AG04450 (cell line): ENCODE measurements at regions not wholly inside any gene's neighbourhood (a gene's known extent, or its start where the extent isn't known, plus 50 kb on each side); places are given as distances from the start of the nearest gene placed in this dataset.
A peak's percentile ranks its signal among the peaks of the same experiment; 100 is the strongest.

ENCODE experiments used
- CTCF ChIA-PET: fragments of 300-600, 350-600 bp; formaldehyde crosslinking; extraction: SDS; loops from one replicate; lab custom pipeline; 2022; ENCODE audit warnings: antibody characterized with exemption, inconsistent platforms; lab: Charles Lee
- POLR2A ChIA-PET: fragments of 350-600 bp; formaldehyde crosslinking; extraction: SDS; loops from one replicate; lab custom pipeline; 2021; ENCODE audit warnings: antibody characterized with exemption, inconsistent platforms; lab: Yijun Ruan, JAX
- DNase-seq: peaks from one replicate; pipeline ENCODE4 v3.0.0-alpha.2; 2011; ENCODE audit warnings: low read depth, low spot score
- H3K27ac ChIP-seq: one replicate; pipeline ENCODE4 v1.5.1; 2012; ENCODE audit warnings: low read depth, low read length, control low read depth
- H3K27me3 ChIP-seq: one replicate; pipeline ENCODE4 v1.6.0; 2012; ENCODE audit warnings: low read length; ENCODE audit not compliant: control insufficient read depth, insufficient read depth
- H3K4me3 ChIP-seq: 2 replicates; pipeline ENCODE4 v1.5.1; 2011; ENCODE audit warnings: mild to moderate bottlenecking, low read depth, low read length, control low read depth
- H3K9me3 ChIP-seq: 2 replicates; pipeline ENCODE4 v1.5.1; 2012; ENCODE audit warnings: low read length; ENCODE audit not compliant: control insufficient read depth, insufficient read depth
- TF ChIP-seq, protein P1 (sequence below): IDR thresholded peaks from 2 replicates; pipeline ENCODE4 v1.5.1; 2011; ENCODE audit warnings: low read depth, low read length, control low read depth, inconsistent platforms

DNA sequence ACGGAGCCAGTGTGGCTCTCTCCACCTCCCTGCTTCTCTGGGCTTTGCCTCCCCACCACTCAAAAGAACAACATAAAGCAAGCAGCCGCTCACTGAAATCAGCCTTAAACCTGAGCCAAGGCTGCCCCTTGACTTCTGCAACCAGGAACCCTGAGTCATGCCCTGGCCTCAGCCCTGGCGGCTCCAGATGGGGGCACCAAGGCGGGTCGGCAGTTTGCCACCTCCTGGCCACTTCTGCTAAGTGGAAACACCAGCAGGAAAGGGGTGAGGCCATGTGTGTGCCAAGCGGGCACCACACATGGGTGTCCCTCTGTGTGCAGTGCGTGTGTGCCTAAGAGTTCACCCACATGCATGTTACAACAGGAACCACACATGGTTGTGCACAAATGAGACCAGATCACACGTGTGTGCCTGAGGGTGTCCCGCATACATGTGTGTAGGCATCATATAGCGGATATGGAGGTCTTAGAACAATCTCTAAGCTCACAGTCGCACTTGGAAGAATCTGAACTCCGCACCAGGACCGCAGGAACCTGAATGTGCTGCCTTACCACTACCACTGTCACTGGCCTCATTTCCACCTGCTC is 221.2 kb downstream of the MN1 start:
- CTCF ChIA-PET, result interaction anchor here (0.5 kb wide), 1 partner anchor 36 kb away, joined by 7 read pairs; no protein-coding TSS in a partner anchor
- no peak overlapping the region for H3K4me3 ChIP-seq
- DNase-seq, result no peak
- POLR2A ChIA-PET, result no interaction called here
- H3K27ac ChIP-seq, result no peak overlapping the region
- TF ChIP-seq, protein P1, sequence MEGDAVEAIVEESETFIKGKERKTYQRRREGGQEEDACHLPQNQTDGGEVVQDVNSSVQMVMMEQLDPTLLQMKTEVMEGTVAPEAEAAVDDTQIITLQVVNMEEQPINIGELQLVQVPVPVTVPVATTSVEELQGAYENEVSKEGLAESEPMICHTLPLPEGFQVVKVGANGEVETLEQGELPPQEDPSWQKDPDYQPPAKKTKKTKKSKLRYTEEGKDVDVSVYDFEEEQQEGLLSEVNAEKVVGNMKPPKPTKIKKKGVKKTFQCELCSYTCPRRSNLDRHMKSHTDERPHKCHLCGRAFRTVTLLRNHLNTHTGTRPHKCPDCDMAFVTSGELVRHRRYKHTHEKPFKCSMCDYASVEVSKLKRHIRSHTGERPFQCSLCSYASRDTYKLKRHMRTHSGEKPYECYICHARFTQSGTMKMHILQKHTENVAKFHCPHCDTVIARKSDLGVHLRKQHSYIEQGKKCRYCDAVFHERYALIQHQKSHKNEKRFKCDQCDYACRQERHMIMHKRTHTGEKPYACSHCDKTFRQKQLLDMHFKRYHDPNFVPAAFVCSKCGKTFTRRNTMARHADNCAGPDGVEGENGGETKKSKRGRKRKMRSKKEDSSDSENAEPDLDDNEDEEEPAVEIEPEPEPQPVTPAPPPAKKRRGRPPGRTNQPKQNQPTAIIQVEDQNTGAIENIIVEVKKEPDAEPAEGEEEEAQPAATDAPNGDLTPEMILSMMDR, result no peak
- peaks cover 53% of the 10 kb centered on the region for H3K27me3 ChIP-seq
- no peaks in the 10 kb centered on the region; the same call in 1 of the 2 replicates for H3K9me3 ChIP-seq

DNA sequence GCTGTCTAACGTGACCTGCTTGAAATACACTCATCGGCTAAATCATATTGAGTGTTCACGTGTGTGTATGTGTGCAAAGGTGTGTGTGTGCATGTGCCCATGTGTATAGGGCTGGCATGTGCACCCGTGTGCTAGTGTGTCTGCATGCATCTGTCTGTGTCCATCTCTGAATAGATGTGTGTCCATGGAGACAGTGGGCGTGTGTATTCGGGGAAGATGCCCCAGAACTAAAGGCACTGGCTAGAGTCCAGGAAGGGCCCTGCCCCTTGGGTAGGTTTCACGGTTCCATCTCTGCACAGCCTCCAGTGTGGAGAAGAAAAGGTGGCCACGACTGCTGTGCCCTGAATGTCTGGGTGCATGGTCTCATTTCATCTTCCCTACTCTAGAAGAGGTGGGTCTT is 220.3 kb downstream of the MN1 start:
- no peak overlapping the region for H3K4me3 ChIP-seq
- H3K27ac ChIP-seq, result peak overlapping the region; percentile 11
- H3K27me3 ChIP-seq, result peaks cover 49% of the 10 kb centered on the region
- ChIA-PET CTCF (interaction anchor here (0.5 kb wide), 1 partner anchor 44 kb away, joined by 4 read pairs; no protein-coding TSS in a partner anchor), POLR2A (no interaction called here)
- no peaks in the 10 kb centered on the region; the same call in 1 of the 2 replicates for H3K9me3 ChIP-seq
- TF ChIP-seq, protein P1, result no peak
- no peak for DNase-seq

DNA sequence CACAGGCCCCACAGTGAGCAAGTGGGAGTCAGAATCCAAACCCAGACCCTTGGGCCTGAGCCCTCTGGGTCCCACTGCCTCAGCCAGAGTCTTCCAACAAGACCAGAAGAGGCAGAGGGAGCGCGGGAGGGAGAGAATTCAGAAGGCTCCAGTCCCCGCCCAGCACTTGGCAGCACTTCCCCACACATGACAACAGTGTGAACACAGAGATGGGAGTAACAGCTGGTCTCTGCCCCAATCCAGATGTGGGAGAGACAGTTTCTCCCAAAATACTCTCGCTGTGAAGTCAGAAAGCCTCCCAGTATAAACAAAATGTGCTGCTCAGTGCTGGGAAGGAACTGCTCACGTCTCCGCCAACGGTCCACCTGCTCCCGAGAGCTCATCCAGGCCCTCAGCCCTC is 219.9 kb downstream of the MN1 start:
- ChIA-PET CTCF (interaction anchor here (0.5 kb wide), 1 partner anchor 43 kb away, joined by 4 read pairs; no protein-coding TSS in a partner anchor), POLR2A (no interaction called here)
- DNase-seq, result peak; percentile 48

DNA sequence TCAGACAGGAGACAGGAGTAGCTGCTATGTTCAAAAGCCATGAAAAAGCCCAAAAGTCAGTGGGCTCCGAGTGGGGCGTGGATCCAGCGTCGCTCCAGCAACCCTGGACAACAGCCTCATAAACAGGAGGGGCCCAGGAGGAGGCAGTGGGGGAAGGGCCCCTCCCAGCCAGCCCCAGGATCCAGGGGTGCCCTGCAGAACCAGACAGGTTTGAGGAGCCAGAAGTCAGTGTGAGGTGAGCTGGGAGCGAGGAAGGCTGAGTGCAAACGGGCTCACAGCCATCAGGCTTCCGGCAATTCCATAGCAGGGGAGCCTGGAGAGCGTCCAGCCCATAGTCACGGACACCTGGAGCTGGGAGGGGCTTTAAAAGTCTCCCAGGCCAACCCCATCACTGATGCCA is 217.7 kb downstream of the MN1 start:
- no peak overlapping the region for H3K4me3 ChIP-seq
- no peak for DNase-seq
- POLR2A ChIA-PET, result no interaction called here
- TF ChIP-seq, protein P1, result no peak
- H3K27me3 ChIP-seq, result peaks cover 38% of the 10 kb centered on the region
- CTCF ChIA-PET, result no interaction called here
- no peaks in the 10 kb centered on the region for H3K9me3 ChIP-seq
- no peak overlapping the region for H3K27ac ChIP-seq

More for the DNA sequence above, 219.9 kb downstream of the MN1 start:
- Histone ChIP-seq H3K4me3 (no peak overlapping the region), H3K27me3 (peaks cover 45% of the 10 kb centered on the region), H3K27ac (peak overlapping the region; percentile 11), H3K9me3 (no peaks in the 10 kb centered on the region; the same call in 1 of the 2 replicates)
- TF ChIP-seq, protein P1, result no peak

DNA sequence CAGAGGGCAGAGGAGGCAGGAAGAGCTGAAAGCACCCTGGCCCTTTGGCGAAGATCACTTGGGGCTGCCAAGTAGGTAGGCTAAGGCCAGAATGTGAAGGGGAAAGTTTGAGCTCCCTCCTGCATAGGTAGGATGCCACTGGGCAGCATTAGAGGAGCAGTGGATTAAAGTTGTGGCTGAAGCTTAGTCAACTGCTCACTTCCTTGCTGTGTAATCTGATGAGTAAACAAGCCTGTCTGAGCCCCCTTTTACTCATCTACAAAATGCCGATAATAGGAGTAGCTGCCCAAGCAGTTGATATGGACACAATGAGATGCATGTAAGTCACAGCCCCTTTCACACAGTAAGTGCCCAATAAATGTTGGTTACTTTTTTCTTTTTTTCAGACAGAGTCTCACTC is 216.4 kb downstream of the MN1 start:
- CTCF ChIA-PET, result no interaction called here
- Histone ChIP-seq H3K4me3 (no peak overlapping the region), H3K27me3 (peaks cover 34% of the 10 kb centered on the region), H3K9me3 (no peaks in the 10 kb centered on the region), H3K27ac (no peak overlapping the region)
- DNase-seq, result no peak
- POLR2A ChIA-PET, result no interaction called here
- TF ChIP-seq, protein P1, result no peak
